Neuronal stem cell (in vitro differentiated cells): ENCODE measurements at regions not wholly inside any gene's neighbourhood (a gene's known extent, or its start where the extent isn't known, plus 50 kb on each side); places are given as distances from the start of the nearest gene placed in this dataset.
A peak's percentile ranks its signal among the peaks of the same experiment; 100 is the strongest.
"Not testable (repeated sequence)": the region's sequence is repeated elsewhere in the genome, so short reads cannot be mapped to it uniquely, and the experiment has no call there.

Source experiments
- DNase-seq: peaks from one replicate; pipeline ENCODE4 v3.0.0-alpha.2; 2013; ENCODE audit warnings: low spot score
- H2AFZ ChIP-seq: one replicate; pipeline ENCODE4 v1.6.1; 2013; ENCODE audit warnings: mild to moderate bottlenecking, low read length, inconsistent platforms
- H2AK5ac ChIP-seq: 2 replicates; pipeline ENCODE4 v1.6.1; 2013; ENCODE audit warnings: low read depth, mild to moderate bottlenecking, inconsistent platforms, low read length, moderate library complexity, mixed read lengths
- H2BK120ac ChIP-seq: 2 replicates; pipeline ENCODE4 v1.6.1; 2013; ENCODE audit warnings: low read depth, mild to moderate bottlenecking, inconsistent platforms, low read length, moderate library complexity, mixed read lengths
- H2BK12ac ChIP-seq: one replicate; pipeline ENCODE4 v1.6.1; 2013; ENCODE audit warnings: low read length, inconsistent platforms
- H2BK15ac ChIP-seq: 2 replicates; pipeline ENCODE4 v1.6.1; 2013; ENCODE audit warnings: mild to moderate bottlenecking, low read length, inconsistent platforms, mixed read lengths
- H2BK5ac ChIP-seq: one replicate; pipeline ENCODE4 v1.6.1; 2013; ENCODE audit warnings: inconsistent platforms, mild to moderate bottlenecking, low read length, moderate library complexity
- H3K14ac ChIP-seq: one replicate; pipeline ENCODE4 v1.6.1; 2013; ENCODE audit warnings: low read length, inconsistent platforms
- H3K18ac ChIP-seq: 2 replicates; pipeline ENCODE4 v1.6.1; 2013; ENCODE audit warnings: low read length, inconsistent platforms
- H3K23ac ChIP-seq: 2 replicates; pipeline ENCODE4 v1.6.1; 2013; ENCODE audit warnings: low read depth, mild to moderate bottlenecking, mixed read lengths, low read length, inconsistent platforms; ENCODE audit not compliant: poor library complexity
- H3K27ac ChIP-seq: replicated peaks from 3 replicates; pipeline ENCODE4 v1.5.1; 2013; ENCODE audit warnings: low read length, inconsistent platforms
- H3K27me3 ChIP-seq, 3 experiments: 2 replicates each; pipeline ENCODE4 v1.6.1; 2013; ENCODE audit warnings: low read length in 3 of 3, mild to moderate bottlenecking in 2 of 3, inconsistent platforms in 1 of 3, low read depth in 1 of 3, mixed read lengths in 1 of 3, moderate library complexity in 1 of 3; ENCODE audit not compliant: control insufficient read depth in 3 of 3, insufficient read depth in 3 of 3
- H3K36me3 ChIP-seq, 2 donors: replicated peaks in 1 of 2; 2 replicates each; pipeline ENCODE4 v1.6.1; 2013; ENCODE audit warnings: low read length in 2 of 2; ENCODE audit not compliant: control insufficient read depth in 2 of 2, insufficient read depth in 2 of 2
- H3K4ac ChIP-seq: 2 replicates; pipeline ENCODE4 v1.6.1; 2013; ENCODE audit warnings: inconsistent platforms, mild to moderate bottlenecking, low read length, moderate library complexity
- H3K4me1 ChIP-seq, 2 donors: 1 replicate in 1 of 2; 2 replicates in 1 of 2; pipeline ENCODE4 v1.6.1; 2013; ENCODE audit warnings: low read length in 2 of 2, low read depth in 1 of 2; ENCODE audit not compliant: control insufficient read depth in 2 of 2, insufficient read depth in 1 of 2
- H3K4me2 ChIP-seq: one replicate; pipeline ENCODE4 v1.6.1; 2013; ENCODE audit warnings: mild to moderate bottlenecking, low read length, inconsistent platforms; ENCODE audit not compliant: insufficient read depth, poor library complexity, severe bottlenecking
- H3K4me3 ChIP-seq, 2 donors: 2 replicates each; pipeline ENCODE4 v1.5.1; 2013; ENCODE audit warnings: low read length in 2 of 2, mild to moderate bottlenecking in 2 of 2, inconsistent platforms in 1 of 2, moderate library complexity in 1 of 2
- H3K79me1 ChIP-seq: one replicate; pipeline ENCODE4 v1.6.1; 2013; ENCODE audit warnings: low read depth, mild to moderate bottlenecking, inconsistent platforms, low read length, moderate library complexity
- H3K9ac ChIP-seq: one replicate; pipeline ENCODE4 v1.6.1; 2013; ENCODE audit warnings: mild to moderate bottlenecking, low read depth, low read length, inconsistent platforms; ENCODE audit not compliant: poor library complexity
- H3K9me3 ChIP-seq, 2 donors: replicated peaks in 1 of 2; 2 replicates each; pipeline versions ENCODE3 to v1.6.1; 2013; ENCODE audit warnings: low read length in 2 of 2, mild to moderate bottlenecking in 2 of 2, inconsistent platforms in 1 of 2, low read depth in 1 of 2, mixed read lengths in 1 of 2, moderate library complexity in 1 of 2; ENCODE audit not compliant: control insufficient read depth in 2 of 2, insufficient read depth in 1 of 2
- H4K8ac ChIP-seq: one replicate; pipeline ENCODE4 v1.6.1; 2013; ENCODE audit warnings: low read depth, mild to moderate bottlenecking, inconsistent platforms, low read length, moderate library complexity
- H4K91ac ChIP-seq: one replicate; pipeline ENCODE4 v1.6.1; 2013; ENCODE audit warnings: low read length, low read depth, mild to moderate bottlenecking, inconsistent platforms; ENCODE audit not compliant: poor library complexity
- WGBS, 2 donors: extraction: QIAGEN DNeasy Blood & Tissue Kit; methylation state at CpG; one replicate each; pipeline ENCODE4 v1.1.7; 2013; ENCODE audit warnings: missing lambda C conversion rate in 2 of 2, mixed read lengths in 1 of 2; ENCODE audit not compliant: insufficient read length in 2 of 2, insufficient replicate concordance in 1 of 2; ENCODE audit errors: extremely low coverage in 2 of 2; 5-methylcytosine and 5-hydroxymethylcytosine counted together

- not testable (repeated sequence) for H2BK15ac ChIP-seq, H3K9me3 ChIP-seq, H3K36me3 ChIP-seq, H3K27ac ChIP-seq, H3K23ac ChIP-seq, H3K4me3 ChIP-seq, H3K9ac ChIP-seq, DNase-seq, H3K4me2 ChIP-seq, H2BK5ac ChIP-seq, H2AFZ ChIP-seq, H4K91ac ChIP-seq, H2AK5ac ChIP-seq, H3K4ac ChIP-seq, H2BK120ac ChIP-seq, H3K79me1 ChIP-seq, H3K27me3 ChIP-seq, H3K18ac ChIP-seq, H4K8ac ChIP-seq, H3K14ac ChIP-seq, H2BK12ac ChIP-seq
- H3K4me1 ChIP-seq: peaks cover 4 to 11% of the 10 kb centered on the region in 2 donors
- no CpG with 5 or more reads among the region's 2 CpGs for WGBS, 2 donors
These were observed 160.7 kb upstream of the TRPM3 start for GRCh38 chr9:71282116-71282515.

GRCh38 chr9:71279151-71279739 is 157.8 kb upstream of the TRPM3 start:
- Histone ChIP-seq H2BK120ac (no peak overlapping the region), H3K9me3 (no peaks in the 10 kb centered on the region), H3K14ac (no peak overlapping the region), H2AFZ (no peak overlapping the region), H3K4me1 (peaks cover 2 to 8% of the 10 kb centered on the region in 2 donors), H3K4ac (no peak overlapping the region), H2BK5ac (no peak overlapping the region), H3K18ac (no peak overlapping the region), H4K8ac (no peak overlapping the region), H3K4me2 (no peak overlapping the region), H3K23ac (no peak overlapping the region), H2BK15ac (no peak overlapping the region), H3K4me3 (no peak overlapping the region), H3K36me3 (no peaks in the 10 kb centered on the region), H2AK5ac (no peak overlapping the region), H2BK12ac (no peak overlapping the region), H3K9ac (no peak overlapping the region), H3K79me1 (no peaks in the 10 kb centered on the region), H3K27ac (no peak overlapping the region), H3K27me3 (no peaks in the 10 kb centered on the region), H4K91ac (no peak overlapping the region)
- no peak for DNase-seq
- no CpG with 5 or more reads among the region's 7 CpGs for WGBS, 2 donors

- Histone ChIP-seq H3K23ac (no peak overlapping the region), H2AFZ (no peak overlapping the region), H3K9me3 (no peaks in the 10 kb centered on the region), H3K4me2 (no peak overlapping the region), H2AK5ac (no peak overlapping the region), H3K4ac (no peak overlapping the region), H3K18ac (no peak overlapping the region), H3K27ac (no peak overlapping the region), H2BK120ac (no peak overlapping the region), H3K36me3 (no peaks in the 10 kb centered on the region), H4K91ac (no peak overlapping the region), H3K4me1 (peaks cover 7 to 38% of the 10 kb centered on the region in 2 donors), H3K14ac (no peak overlapping the region), H2BK15ac (no peak overlapping the region), H3K79me1 (no peaks in the 10 kb centered on the region), H3K27me3 (no peaks in the 10 kb centered on the region), H2BK12ac (no peak overlapping the region), H3K9ac (no peak overlapping the region), H2BK5ac (no peak overlapping the region), H4K8ac (no peak overlapping the region), H3K4me3 (no peak overlapping the region)
- WGBS, 2 donors: no CpG with 5 or more reads among the region's 3 CpGs
- no peak for DNase-seq
These were observed 152.2 kb upstream of the TRPM3 start for GRCh38 chr9:71273613-71274012.

DNA sequence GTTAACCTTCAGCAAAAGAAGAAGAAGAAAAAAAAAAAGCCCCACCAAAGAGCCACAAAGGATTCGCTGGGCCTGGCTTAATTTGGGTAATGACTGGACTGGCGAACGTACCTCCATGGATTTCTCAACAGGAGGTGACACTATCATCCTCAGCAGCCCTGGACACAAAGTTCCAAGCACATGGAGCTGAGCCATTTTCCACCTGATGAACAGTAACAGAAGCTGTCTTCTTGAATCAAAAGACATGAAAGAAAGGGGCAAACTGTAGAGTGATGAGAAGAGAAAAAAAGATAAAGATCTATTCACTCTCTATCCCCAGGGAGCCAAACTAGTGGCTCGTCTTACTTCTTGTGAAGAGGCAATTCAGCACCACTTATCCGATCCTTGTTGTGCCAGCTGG is 150.2 kb upstream of the TRPM3 start:
- Histone ChIP-seq H2BK120ac (no peak overlapping the region), H2AFZ (peak overlapping the region; percentile 25), H3K27ac (peak overlapping the region; percentile 43), H2BK15ac (no peak overlapping the region), H3K4me3 (no peak overlapping the region), H3K14ac (no peak overlapping the region), H3K9ac (no peak overlapping the region), H3K4ac (no peak overlapping the region), H3K79me1 (no peaks in the 10 kb centered on the region), H3K27me3 (no peaks in the 10 kb centered on the region), H3K36me3 (no peaks in the 10 kb centered on the region), H4K8ac (no peak overlapping the region), H4K91ac (no peak overlapping the region), H3K4me1 (peaks cover 7 to 46% of the 10 kb centered on the region in 2 donors), H3K9me3 (peaks cover 0 to 5% of the 10 kb centered on the region in 2 donors), H2BK5ac (no peak overlapping the region), H3K23ac (no peak overlapping the region), H3K4me2 (no peak overlapping the region), H3K18ac (no peak overlapping the region), H2AK5ac (no peak overlapping the region), H2BK12ac (no peak overlapping the region)
- WGBS, 2 donors: no CpG with 5 or more reads among the region's 5 CpGs
- peak; percentile 61 for DNase-seq
